ENCODE measurements at regions not wholly inside any gene's neighbourhood (a gene's known extent, or its start where the extent isn't known, plus 50 kb on each side); places are given as distances from the start of the nearest gene placed in this dataset.

GRCh38 chrX:116267511-116268040, 97.0 kb downstream of the AGTR2 start:
- TF ChIP-seq CTCF (conservative IDR thresholded peaks at IDR 0.05; ENCODE audit: low read depth, low read length) (no peak), BHLHE40 (IDR thresholded peaks at IDR 0.05; ENCODE audit: low read depth, low read length) (no peak), RFX5 (IDR thresholded peaks at IDR 0.05; ENCODE audit: low read depth, low read length) (no peak), MAZ (IDR thresholded peaks at IDR 0.05; ENCODE audit: borderline replicate concordance, low read depth, low read length) (no peak), MXI1 (IDR thresholded peaks at IDR 0.05; ENCODE audit: borderline replicate concordance, low read depth, low read length) (no peak), CEBPB (IDR thresholded peaks at IDR 0.05; ENCODE audit: low read depth, low read length) (no peak), POLR2A (IDR thresholded peaks at IDR 0.05; ENCODE audit: low read depth, low read length) (no peak)

Measured in IMR-90 (cell line).